Kidney epithelial cell (primary cell): ENCODE measurements at regions not wholly inside any gene's neighbourhood (a gene's known extent, or its start where the extent isn't known, plus 50 kb on each side); places are given as distances from the start of the nearest gene placed in this dataset.

Experiments used
- DNase-seq: peaks from one replicate; pipeline ENCODE4 v3.0.0-alpha.2; 2010; ENCODE audit warnings: low read depth
- H3K27me3 ChIP-seq: 2 replicates; pipeline ENCODE4 v1.6.0; 2011; ENCODE audit warnings: low read length; ENCODE audit not compliant: control insufficient read depth, insufficient read depth
- H3K36me3 ChIP-seq: 2 replicates; pipeline ENCODE4 v1.5.1; 2011; ENCODE audit warnings: low read length; ENCODE audit not compliant: control insufficient read depth, insufficient read depth
- H3K4me3 ChIP-seq: 2 replicates; pipeline ENCODE4 v1.5.1; 2011; ENCODE audit warnings: low read depth, mild to moderate bottlenecking, control low read depth, low read length
- TF ChIP-seq, protein P1 (sequence below): IDR thresholded peaks from 2 replicates; pipeline ENCODE4 v1.5.1; 2011; ENCODE audit warnings: mild to moderate bottlenecking, moderate library complexity, low read length, control low read depth, inconsistent platforms; ENCODE audit not compliant: insufficient read depth, poor library complexity, severe bottlenecking

DNA sequence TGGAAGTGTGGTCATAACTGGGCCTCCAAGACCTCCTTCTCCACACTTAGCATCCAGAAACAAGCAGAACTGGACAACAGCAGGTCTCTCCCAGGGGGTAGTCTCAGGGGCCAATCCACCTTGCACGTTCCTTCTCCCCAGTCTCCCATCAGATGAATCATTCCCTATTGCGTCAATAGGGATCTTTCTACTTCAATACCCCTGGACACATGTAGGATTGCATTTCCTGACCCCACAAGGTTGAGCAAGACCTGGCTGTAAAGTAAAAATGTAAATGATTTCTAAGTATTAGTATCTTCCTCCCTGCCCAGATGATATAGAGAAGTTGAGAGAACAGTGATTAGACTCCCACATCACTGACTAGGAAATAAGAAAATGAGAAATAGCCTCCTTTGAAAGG lies 224.5 kb upstream of the CSF3R start:
- H3K27me3 ChIP-seq: peaks cover 11% of the 10 kb centered on the region
- TF ChIP-seq, protein P1, sequence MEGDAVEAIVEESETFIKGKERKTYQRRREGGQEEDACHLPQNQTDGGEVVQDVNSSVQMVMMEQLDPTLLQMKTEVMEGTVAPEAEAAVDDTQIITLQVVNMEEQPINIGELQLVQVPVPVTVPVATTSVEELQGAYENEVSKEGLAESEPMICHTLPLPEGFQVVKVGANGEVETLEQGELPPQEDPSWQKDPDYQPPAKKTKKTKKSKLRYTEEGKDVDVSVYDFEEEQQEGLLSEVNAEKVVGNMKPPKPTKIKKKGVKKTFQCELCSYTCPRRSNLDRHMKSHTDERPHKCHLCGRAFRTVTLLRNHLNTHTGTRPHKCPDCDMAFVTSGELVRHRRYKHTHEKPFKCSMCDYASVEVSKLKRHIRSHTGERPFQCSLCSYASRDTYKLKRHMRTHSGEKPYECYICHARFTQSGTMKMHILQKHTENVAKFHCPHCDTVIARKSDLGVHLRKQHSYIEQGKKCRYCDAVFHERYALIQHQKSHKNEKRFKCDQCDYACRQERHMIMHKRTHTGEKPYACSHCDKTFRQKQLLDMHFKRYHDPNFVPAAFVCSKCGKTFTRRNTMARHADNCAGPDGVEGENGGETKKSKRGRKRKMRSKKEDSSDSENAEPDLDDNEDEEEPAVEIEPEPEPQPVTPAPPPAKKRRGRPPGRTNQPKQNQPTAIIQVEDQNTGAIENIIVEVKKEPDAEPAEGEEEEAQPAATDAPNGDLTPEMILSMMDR: no peak
- DNase-seq: no peak

DNA sequence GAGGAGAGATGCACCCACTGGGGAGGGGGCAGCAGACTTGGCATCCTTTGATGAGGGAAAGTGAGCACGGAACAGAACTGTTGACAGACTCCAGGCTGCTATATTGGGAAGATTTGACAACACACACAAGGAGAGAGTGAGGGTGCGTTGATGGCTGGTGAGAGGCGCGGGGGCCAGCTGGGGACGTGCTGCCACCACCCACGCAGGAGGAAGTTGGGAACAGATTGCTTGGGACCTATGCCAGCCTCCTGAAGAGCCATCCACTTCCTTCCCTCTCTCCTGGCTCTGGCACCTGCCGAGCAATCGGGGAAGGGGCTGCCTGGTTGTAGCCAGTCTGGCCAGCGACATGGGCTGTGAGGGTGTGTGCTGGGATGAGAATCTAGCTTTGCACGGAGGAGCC lies 223.7 kb upstream of the CSF3R start:
- TF ChIP-seq, protein P1: no peak
- peaks cover 10% of the 10 kb centered on the region for H3K27me3 ChIP-seq
- H3K4me3 ChIP-seq: no peak overlapping the region
- DNase-seq: no peak
- H3K36me3 ChIP-seq: no peaks in the 10 kb centered on the region

More for the DNA sequence above, 224.5 kb upstream of the CSF3R start:
- Histone ChIP-seq H3K36me3 (no peaks in the 10 kb centered on the region), H3K4me3 (no peak overlapping the region)

DNA sequence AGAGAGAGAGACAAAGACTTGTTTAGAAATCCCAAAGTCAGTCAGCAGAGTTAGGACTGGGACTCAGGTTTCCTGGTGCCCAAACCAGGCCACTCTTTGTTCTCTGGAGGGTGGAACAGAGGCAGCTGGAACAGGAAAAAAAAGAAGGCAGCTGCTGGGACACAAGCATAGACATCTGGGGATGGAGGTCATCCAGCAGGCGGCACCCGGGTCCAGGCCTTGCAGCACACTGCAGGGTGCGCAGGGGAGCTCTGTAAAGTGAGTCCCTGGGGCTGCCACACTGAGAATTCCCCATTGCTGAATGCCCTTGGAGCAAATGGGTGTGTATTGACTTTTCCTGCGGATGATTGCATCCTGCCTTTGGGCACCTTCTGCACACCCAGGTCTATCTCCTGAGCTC lies 222.9 kb upstream of the CSF3R start:
- H3K4me3 ChIP-seq: no peak overlapping the region
- no peaks in the 10 kb centered on the region for H3K36me3 ChIP-seq
- peaks cover 10% of the 10 kb centered on the region for H3K27me3 ChIP-seq
- no peak for DNase-seq
- TF ChIP-seq, protein P1: no peak

DNA sequence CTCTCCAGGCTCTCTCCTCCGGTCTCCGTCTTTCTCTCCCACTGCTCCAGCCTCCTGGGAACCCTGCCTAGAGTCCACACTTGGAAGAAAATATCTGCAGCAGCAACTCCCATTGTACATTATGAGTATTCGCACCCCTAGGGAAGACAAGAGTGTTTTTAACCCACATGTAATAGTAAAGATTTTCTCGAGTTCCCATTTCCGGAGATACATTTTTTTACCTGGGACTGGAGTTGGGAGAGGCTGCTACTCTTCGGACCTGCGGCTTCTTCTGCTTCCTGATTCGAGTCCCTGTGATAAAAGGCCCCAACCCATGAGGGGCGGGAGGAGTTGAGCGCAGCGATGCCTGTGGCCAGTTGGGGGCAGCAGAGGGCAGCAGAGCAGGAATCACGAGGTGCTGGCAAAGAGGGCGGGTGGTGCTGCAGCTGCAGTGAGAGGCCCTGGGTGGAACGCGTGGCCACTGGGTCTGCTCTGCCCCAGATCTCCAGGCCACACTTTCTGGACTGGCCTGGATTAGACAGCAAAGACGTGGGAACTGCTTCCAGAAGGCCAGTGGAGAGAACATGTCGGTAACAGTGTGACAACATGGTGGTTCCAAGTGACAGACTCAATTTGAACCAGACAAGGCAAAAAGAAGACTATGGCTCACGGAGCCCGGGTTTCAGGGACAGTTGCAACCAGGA lies 221.0 kb upstream of the CSF3R start:
- Histone ChIP-seq H3K36me3 (no peaks in the 10 kb centered on the region), H3K27me3 (no peaks in the 10 kb centered on the region), H3K4me3 (no peak overlapping the region)
- TF ChIP-seq, protein P1: peak; percentile 93
- DNase-seq: no peak

DNA sequence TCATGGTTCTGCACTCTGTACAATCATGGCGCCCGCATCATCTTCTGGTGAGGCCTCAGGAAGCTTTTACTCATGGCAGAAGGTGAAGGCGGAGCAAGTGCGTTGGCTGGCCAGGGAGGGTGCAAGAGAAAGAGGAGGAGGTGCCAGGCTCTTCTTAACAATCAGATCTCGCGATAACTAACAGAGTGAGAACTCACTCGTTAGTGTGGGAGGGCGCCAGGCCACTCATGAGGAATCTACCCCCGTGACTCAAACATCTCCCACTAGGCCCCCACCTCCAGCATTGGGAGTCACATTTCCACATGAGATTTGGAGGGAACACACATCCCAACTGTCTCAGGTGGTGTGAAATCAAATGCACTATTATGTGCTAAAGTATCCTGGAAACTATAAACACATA lies 220.2 kb upstream of the CSF3R start:
- no peak for DNase-seq

More for the DNA sequence above, 220.2 kb upstream of the CSF3R start:
- Histone ChIP-seq H3K27me3 (no peaks in the 10 kb centered on the region), H3K4me3 (no peak overlapping the region), H3K36me3 (no peaks in the 10 kb centered on the region)
- TF ChIP-seq, protein P1: no peak
